Caco-2 (cell line): ENCODE measurements at regions not wholly inside any gene's neighbourhood (a gene's known extent, or its start where the extent isn't known, plus 50 kb on each side); places are given as distances from the start of the nearest gene placed in this dataset.

Experiments used
- BruUV-seq: library from RNA; stranded (reverse); fragments of 400-500 nt; replicated peaks from 2 replicates; lab custom pipeline; 2021; lab: Mats Ljungman, UMichigan
- CTCF ChIA-PET: fragments of 300-600 bp; sonication (Branson Sonifier 250); formaldehyde crosslinking; loops from one replicate; lab custom pipeline; 2022; ENCODE audit warnings: antibody characterized with exemption; lab: Charles Lee
- POLR2A ChIA-PET: fragments of 300-600 bp; sonication (Branson Sonifier 250); formaldehyde crosslinking; loops from one replicate; lab custom pipeline; 2022; ENCODE audit warnings: antibody characterized with exemption; lab: Charles Lee
- DNase-seq, 2 experiments: peaks; one replicate each; pipeline versions ENCODE4 v3.0.0 to v3.0.0-alpha.2; 2020 to 2022
- H3K27me3 ChIP-seq: replicated peaks from 2 replicates; pipeline ENCODE4 v1.6.0; 2011; ENCODE audit warnings: low read length; ENCODE audit not compliant: control insufficient read depth, insufficient read depth
- H3K36me3 ChIP-seq: 2 replicates; pipeline ENCODE4 v1.5.1; 2011; ENCODE audit warnings: low read length; ENCODE audit not compliant: control insufficient read depth, insufficient read depth
- H3K4me1 ChIP-seq: fragments of 250-450 bp; sonication (Bioruptor Pico); 2 replicates; pipeline ENCODE4 v1.5.1; 2020; ENCODE audit warnings: mild to moderate bottlenecking
- H3K4me3 ChIP-seq: 2 replicates; pipeline ENCODE4 v1.5.1; 2011; ENCODE audit warnings: low read depth, mild to moderate bottlenecking, control low read depth, low read length
- H3K9me3 ChIP-seq: fragments of 250-450 bp; sonication (Bioruptor Pico); 2 replicates; pipeline ENCODE4 v1.5.1; 2020; ENCODE audit warnings: mild to moderate bottlenecking, moderate library complexity
- H3K27ac Mint-ChIP-seq: one replicate; pipeline ENCODE4 v1.8.0; 2022; ENCODE audit warnings: mixed read lengths; ENCODE audit not compliant: unreplicated experiment
- H3K27me3 Mint-ChIP-seq: one replicate; pipeline ENCODE4 v1.8.0; 2022; ENCODE audit warnings: mixed read lengths; ENCODE audit not compliant: insufficient read depth, unreplicated experiment
- H3K36me3 Mint-ChIP-seq: one replicate; pipeline ENCODE4 v1.8.0; 2022; ENCODE audit warnings: mild to moderate bottlenecking, mixed read lengths; ENCODE audit not compliant: insufficient read depth, unreplicated experiment
- H3K4me1 Mint-ChIP-seq: one replicate; pipeline ENCODE4 v1.8.0; 2022; ENCODE audit warnings: low read depth, mixed read lengths; ENCODE audit not compliant: unreplicated experiment
- H3K4me3 Mint-ChIP-seq: one replicate; pipeline ENCODE4 v1.8.0; 2022; ENCODE audit warnings: mild to moderate bottlenecking, moderate library complexity, mixed read lengths; ENCODE audit not compliant: unreplicated experiment
- H3K9me3 Mint-ChIP-seq: one replicate; pipeline ENCODE4 v1.8.0; 2022; ENCODE audit warnings: mixed read lengths; ENCODE audit not compliant: unreplicated experiment
- CTCF ChIP-seq, 2 experiments: fragments of 200-600 bp in 1 of 2; IDR thresholded peaks; 1 replicate in 1 of 2; 2 replicates in 1 of 2; pipeline versions ENCODE4 v1.5.1 to v1.8.0; 2011 to 2022; ENCODE audit warnings: antibody characterized with exemption in 1 of 2, control low read depth in 1 of 2, inconsistent platforms in 1 of 2, low read depth in 1 of 2, low read length in 1 of 2, mild to moderate bottlenecking in 1 of 2, moderate library complexity in 1 of 2; ENCODE audit not compliant: insufficient read depth in 1 of 2, severe bottlenecking in 1 of 2, unreplicated experiment in 1 of 2
- intact Hi-C: fragments of 100-400 bp; cut with micrococcal nuclease; formaldehyde crosslinking; loops from one replicate; pipeline ENCODE4 v1.10.0; 2022; ENCODE audit not compliant: unreplicated experiment

- no peaks in the 10 kb centered on the region for H3K9me3 ChIP-seq
- no peaks in the 10 kb centered on the region for H3K36me3 ChIP-seq
- no peak overlapping the region for H3K4me3 ChIP-seq
- peaks cover 2% of the 10 kb centered on the region for H3K4me1 Mint-ChIP-seq
- H3K27ac Mint-ChIP-seq: no peak overlapping the region
- ChIA-PET POLR2A (no interaction called here), CTCF (no interaction called here)
- BruUV-seq: no TSS peak
- no peak overlapping the region for H3K4me3 Mint-ChIP-seq
- H3K9me3 Mint-ChIP-seq: peaks cover 2% of the 10 kb centered on the region
- no peaks in the 10 kb centered on the region for H3K27me3 ChIP-seq
- H3K27me3 Mint-ChIP-seq: no peaks in the 10 kb centered on the region
- no peaks in the 10 kb centered on the region for H3K36me3 Mint-ChIP-seq
- intact Hi-C loops: no loop called here
- no peak for DNase-seq
- no peaks in the 10 kb centered on the region for H3K4me1 ChIP-seq
- TF ChIP-seq CTCF (IDR thresholded peaks at IDR 0.05; ENCODE audit: insufficient read depth in 1 of 2, low read depth in 1 of 2, low read length in 1 of 2, severe bottlenecking in 1 of 2, unreplicated experiment in 1 of 2): no peak
Measured at GRCh38 chr5:12683249-12683648, 779.0 kb upstream of the CTNND2 start.

- CTCF ChIA-PET: no interaction called here
- no peaks in the 10 kb centered on the region for H3K27me3 ChIP-seq
- H3K4me1 ChIP-seq: no peaks in the 10 kb centered on the region
- no TSS peak for BruUV-seq
- Mint-ChIP-seq H3K27me3 (no peaks in the 10 kb centered on the region), H3K4me1 (no peaks in the 10 kb centered on the region), H3K4me3 (no peak overlapping the region), H3K9me3 (peaks cover 14% of the 10 kb centered on the region), H3K36me3 (no peaks in the 10 kb centered on the region), H3K27ac (no peak overlapping the region)
- intact Hi-C loops: no loop called here
- no peaks in the 10 kb centered on the region for H3K36me3 ChIP-seq
- POLR2A ChIA-PET: no interaction called here
- DNase-seq: no peak
- H3K4me3 ChIP-seq: no peak overlapping the region
- TF ChIP-seq CTCF (IDR thresholded peaks at IDR 0.05; ENCODE audit: insufficient read depth in 1 of 2, low read depth in 1 of 2, low read length in 1 of 2, severe bottlenecking in 1 of 2, unreplicated experiment in 1 of 2): no peak
- no peaks in the 10 kb centered on the region; the same call in none of the 2 replicates for H3K9me3 ChIP-seq
Measured at GRCh38 chr5:12679731-12680130, 775.5 kb upstream of the CTNND2 start.

- Mint-ChIP-seq H3K4me3 (no peak overlapping the region), H3K4me1 (no peaks in the 10 kb centered on the region), H3K27me3 (peaks cover 2% of the 10 kb centered on the region), H3K27ac (no peak overlapping the region), H3K9me3 (peaks cover 14% of the 10 kb centered on the region), H3K36me3 (no peaks in the 10 kb centered on the region)
- ChIA-PET POLR2A (no interaction called here), CTCF (no interaction called here)
- Histone ChIP-seq H3K27me3 (no peaks in the 10 kb centered on the region), H3K36me3 (no peaks in the 10 kb centered on the region), H3K9me3 (no peaks in the 10 kb centered on the region; the same call in none of the 2 replicates), H3K4me3 (no peak overlapping the region), H3K4me1 (no peaks in the 10 kb centered on the region)
- DNase-seq: no peak
- no TSS peak for BruUV-seq
- no peak for TF ChIP-seq CTCF (IDR thresholded peaks at IDR 0.05; ENCODE audit: insufficient read depth in 1 of 2, low read depth in 1 of 2, low read length in 1 of 2, severe bottlenecking in 1 of 2, unreplicated experiment in 1 of 2)
- intact Hi-C loops: no loop called here
Measured at GRCh38 chr5:12675959-12676358, 771.7 kb upstream of the CTNND2 start.
